ENCODE measurements at regions not wholly inside any gene's neighbourhood (a gene's known extent, or its start where the extent isn't known, plus 50 kb on each side); places are given as distances from the start of the nearest gene placed in this dataset.
"Not testable (repeated sequence)": the region's sequence is repeated elsewhere in the genome, so short reads cannot be mapped to it uniquely, and the experiment has no call there.

GRCh38 chr4:138790706-138791340 is 224.8 kb upstream of the NOCT start:
- DNase-seq = no peak

DNA sequence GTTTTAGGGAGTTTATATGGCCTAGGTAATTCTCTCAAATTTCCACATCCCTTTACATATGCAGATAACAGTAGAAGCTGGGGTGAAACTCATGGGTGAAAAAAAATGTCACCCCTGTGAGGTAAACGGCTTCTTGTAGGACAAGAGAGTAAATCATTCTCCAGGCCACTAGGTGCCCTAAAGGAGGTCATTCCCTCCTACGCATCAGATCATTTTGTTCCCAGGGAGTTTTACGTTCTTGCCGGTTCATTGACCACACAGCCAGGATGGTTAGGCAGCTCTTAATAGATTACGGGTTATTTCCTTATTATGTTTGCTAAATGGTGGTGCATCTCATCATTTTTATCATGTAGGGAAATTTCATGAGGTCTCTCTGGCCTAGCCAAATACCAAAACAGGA is 225.8 kb upstream of the NOCT start:
- DNase-seq = no peak

DNA sequence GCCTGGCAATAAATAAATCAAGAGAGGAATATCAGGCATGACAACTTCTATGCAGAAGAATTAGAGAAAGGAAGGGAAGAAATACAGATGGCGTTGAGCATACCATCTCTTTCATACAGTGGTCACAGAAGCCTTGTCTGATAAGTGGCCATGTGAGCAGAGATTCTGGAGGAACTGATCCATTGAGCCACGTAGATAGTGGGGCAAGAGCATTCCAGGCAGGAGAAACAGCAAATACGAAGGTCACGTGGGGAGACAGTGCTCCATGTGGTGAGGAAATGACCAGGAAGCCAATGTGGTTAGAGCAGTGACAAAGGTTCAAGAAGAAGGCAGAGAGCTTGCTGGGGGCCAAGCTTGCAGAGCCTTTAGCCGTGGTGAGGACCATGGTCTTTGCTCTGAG is 226.7 kb upstream of the NOCT start:
- no peak for DNase-seq

DNA sequence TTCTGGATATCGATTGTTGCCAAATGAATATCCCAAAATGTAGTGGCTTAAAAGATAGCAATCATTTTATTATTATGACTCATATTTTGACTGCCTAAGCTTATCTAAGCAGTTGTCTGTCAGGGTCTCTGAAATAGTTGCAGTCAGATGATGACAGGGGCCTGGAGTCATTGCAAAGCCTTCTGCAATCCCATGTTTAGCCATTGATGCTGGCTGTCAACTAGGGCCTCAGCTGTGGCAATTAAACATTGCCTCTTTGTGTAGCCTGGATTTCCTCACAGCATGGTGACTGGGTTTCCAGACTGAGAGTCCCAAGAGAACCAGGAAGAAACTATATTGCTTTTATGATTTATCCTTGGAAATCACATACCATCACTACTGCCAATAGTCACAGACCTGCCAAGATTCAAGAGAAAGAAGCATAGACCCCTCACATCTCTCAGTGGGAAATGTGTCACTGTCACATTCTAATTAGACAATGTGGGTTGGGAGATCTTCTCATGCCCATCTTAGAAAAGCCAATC is 227.3 kb upstream of the NOCT start:
- DNase-seq = no peak

- DNase-seq = not testable (repeated sequence)
Observed at GRCh38 chr4:138779761-138780160, 235.8 kb upstream of the NOCT start.

DNA sequence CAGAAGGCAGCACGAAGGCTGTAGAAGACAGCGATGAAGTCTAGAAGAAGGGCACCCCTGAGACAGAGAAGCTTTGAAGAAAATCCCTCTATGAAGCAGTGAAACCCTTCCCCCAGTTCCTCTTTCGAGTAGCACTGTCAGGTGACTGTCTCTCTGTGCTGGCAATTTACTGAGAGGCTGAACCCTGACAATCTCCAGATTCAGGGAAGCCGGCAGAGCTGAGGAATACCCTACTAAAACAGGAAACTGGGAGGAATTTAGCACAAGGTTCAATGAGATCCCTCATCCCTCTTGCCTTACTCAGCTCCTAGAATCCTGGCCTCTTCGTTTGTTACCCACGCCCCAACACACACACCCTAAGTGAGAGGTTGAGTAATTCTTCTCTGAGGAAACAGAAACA is 239.7 kb upstream of the NOCT start:
- DNase-seq = no peak

DNA sequence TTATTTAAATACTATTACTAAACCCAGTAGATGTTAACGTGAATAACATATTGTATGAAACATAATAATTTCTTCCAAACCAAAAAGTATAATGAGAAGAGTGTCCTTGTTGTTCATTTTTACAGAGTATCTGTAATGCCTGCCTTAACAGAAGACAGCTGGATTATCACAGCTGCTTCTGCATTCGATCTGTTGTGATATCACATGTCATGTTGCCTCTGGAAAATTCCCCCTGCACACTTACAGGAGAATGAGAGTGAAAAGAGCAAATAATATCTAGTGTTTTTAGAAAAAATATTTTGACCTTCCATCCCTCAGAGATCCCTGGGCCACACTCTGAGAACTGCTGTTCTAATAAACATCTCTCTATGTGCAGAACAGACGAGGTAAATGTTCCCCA is 240.1 kb upstream of the NOCT start:
- no peak for DNase-seq

DNA sequence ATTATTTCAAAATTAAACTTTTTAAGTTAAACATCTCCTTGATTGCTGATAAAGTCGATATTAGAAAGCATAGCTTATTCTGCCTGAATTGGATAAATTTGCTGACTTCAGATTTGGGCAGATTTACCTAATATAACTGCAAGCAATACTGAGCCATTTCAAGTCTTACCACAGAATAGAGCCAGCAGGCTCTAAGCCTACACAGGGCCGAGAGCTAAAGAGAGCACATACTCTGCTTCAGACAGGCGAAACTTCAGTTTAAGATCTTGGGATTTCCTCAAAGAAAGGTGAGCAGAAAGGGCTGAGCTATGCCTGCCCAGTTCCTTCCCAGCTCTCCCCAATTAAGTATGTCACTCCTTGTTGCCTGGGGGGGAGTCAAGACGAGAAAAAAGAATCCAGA is 240.6 kb upstream of the NOCT start:
- DNase-seq = no peak

DNA sequence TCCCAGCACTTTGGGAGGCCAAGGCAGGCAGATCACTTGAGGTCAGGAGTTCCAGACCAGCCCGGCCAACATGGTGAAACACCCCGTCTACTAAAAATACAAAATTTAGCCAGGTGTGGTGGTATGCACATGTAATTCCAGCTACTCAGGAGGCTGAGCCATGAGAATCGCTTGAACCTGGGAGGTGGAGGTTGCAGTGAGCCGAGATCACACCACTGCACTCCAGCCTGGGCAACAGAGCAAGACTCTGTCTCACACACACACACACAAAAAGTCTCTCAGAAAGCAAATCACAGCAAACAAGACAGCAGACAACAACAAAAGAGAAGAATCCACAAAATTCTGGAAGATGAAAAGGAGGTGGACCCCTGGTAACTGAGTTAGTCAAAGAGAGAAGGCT is 241.5 kb upstream of the NOCT start:
- DNase-seq = not testable (repeated sequence)

DNA sequence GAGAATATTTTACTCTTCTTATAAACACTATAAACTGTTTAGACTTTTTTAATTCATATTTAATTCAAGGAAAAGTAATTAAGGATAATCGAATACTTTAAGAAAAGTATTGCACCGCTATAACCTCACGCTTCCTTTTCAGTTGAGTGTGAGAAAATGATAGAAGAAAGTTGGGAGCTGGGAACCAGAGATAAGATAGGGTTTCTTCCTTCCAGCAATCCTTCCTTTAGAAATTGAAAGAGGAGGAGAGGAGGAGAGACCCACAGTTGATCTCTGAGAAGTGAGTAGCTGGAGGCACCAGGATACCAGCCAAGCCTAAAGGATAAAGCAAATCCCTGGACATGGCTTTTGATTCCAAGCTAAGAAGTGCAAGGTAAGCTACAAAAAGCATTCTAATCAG is 242.3 kb upstream of the NOCT start:
- DNase-seq = no peak

- DNase-seq = no peak
Observed at GRCh38 chr4:138772366-138772765, 243.2 kb upstream of the NOCT start.

DNA sequence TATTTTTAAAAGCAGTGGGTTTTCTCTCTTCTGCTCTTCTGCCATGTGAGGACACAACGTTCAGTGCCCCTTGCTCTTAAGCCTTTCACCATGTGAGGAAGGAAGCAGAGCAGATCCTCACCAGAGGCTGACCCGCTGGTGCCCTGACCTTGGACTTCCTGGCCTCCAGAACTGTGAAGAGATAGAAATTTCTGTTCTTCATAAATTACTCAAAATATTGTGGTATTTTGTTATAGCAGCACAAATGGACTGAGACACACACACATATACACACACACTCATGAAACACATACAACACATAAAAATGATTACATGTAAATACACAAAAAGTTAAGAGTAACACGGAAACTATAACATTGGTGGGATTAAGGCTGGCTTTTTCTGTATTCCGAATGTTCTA is 244.8 kb upstream of the NOCT start:
- DNase-seq = no peak

DNA sequence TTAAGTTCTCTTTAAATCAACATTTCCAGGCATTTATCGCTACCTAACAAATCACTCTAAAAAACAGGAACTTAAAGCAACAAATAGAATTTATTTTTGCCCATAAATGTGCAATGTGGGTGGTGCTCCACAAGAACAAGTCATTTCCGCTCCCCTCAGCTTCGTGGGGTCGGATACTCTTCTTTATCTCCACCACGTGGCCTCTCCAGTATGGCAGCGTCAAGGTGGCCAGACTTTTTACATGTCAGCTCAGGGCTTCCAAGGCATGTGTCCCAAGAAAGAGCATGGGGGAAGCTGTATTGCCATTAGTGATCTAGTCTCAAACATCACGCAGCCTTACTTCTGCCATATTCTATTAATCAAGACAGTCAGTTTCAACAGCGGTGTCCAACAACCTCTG is 249.2 kb upstream of the NOCT start:
- DNase-seq = no peak

- DNase-seq = no peak
Observed at GRCh38 chr4:138765442-138765841, 250.1 kb upstream of the NOCT start.

GRCh38 chr4:138761638-138762220 is 253.9 kb upstream of the NOCT start:
- DNase-seq = no peak

DNA sequence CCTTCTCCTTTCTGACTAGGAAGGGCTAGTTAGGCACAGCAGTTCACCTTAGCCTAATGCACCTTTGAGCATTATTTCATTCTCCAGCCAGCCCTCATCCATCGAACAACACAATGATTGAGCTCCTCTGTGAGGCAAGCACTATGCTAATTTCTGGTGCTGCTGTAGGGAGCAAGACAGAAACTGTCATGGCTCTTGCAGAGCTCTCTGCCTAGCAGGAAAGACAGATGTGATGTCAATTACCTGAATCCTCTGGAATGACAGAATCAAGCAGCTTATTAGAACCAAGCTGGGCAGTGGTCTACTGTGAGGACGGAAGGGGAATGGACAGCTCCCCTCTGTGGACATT is 256.1 kb upstream of the NOCT start:
- DNase-seq = no peak

DNA sequence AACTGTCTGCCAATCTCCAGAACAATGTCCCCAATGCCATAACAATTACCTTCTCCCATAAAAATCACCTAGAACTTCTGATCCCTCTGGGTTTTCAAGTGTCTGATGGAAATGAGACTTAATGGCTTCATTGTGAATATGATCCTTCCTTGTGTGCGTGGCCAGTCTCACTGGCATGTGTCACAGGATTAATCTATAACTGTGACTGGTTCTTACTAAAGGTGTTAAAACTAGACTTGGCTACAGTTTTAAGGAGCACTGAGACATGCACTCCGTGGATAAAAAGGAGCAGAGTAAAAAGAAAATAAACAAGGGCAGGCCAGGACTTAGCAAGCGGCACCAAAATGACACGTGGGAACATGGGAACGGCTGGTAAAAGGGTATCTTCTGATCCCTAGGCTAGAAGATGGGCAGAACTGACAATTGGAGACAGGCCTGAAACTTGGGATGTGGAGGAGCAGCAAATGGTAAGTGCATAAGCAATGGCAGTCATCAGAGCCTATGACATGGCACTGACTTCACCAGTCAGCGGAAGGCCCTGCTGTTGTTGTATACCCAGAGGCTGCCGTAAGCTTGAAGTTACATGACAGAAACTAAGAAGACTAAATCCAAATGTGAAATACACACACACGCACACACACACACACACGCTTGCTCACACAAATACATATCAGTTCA is 256.6 kb upstream of the NOCT start:
- no peak for DNase-seq

GRCh38 chr4:138758196-138758595 is 257.4 kb upstream of the NOCT start:
- no peak for DNase-seq

- no peak for DNase-seq
Observed at GRCh38 chr4:138757432-138757831, 258.1 kb upstream of the NOCT start.

DNA sequence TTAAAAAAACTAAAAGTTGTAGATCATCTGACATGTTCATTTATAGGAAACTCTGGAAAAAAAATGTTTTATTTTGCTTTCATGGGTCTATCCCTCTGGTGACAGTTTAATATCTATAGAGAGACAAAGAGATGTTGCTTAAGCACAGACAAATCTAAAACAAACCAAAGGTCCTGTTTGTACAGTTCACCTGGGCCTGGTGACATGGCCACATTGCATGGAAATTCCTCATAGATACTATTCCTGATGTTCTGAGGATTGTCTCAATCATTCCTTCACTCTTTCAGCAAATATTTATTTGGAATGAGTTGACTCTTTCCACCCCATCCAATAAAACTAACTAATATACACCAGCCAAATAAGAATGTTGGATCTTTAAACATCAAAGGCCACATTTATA is 259.1 kb upstream of the NOCT start:
- no peak for DNase-seq

- no peak for DNase-seq
Observed at GRCh38 chr4:138751309-138751708, 264.3 kb upstream of the NOCT start.

DNA sequence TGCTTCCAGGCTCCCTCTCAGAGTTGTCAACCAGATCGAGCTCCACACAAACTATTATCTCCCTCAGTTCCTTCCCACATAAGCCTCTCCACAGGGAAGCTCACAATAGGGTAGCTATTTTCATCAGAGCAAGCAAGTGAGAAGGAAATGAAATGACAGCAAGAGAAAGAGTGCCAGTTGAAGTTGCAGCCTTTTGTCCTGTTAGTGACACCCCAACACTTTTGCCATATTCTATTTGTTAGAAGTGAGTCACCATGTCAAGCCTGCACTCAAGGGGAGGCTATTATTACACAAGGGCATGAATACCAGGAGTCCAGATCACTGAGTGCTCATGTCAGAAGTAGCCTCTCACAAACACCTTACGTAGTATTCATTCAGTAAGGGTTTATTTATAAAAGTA is 266.3 kb upstream of the NOCT start:
- no peak for DNase-seq

GRCh38 chr4:138741766-138742377 is 273.7 kb upstream of the NOCT start:
- no peak for DNase-seq

Data from CD4-positive, alpha-beta T cell treated with Interleukin-17A for 4 hours (primary cell).